ENCODE measurements at regions not wholly inside any gene's neighbourhood (a gene's known extent, or its start where the extent isn't known, plus 50 kb on each side); places are given as distances from the start of the nearest gene placed in this dataset.
"Not testable (repeated sequence)": the region's sequence is repeated elsewhere in the genome, so short reads cannot be mapped to it uniquely, and the experiment has no call there.

- H3K4me2 ChIP-seq (ENCODE audit: low read length); H2BK120ac ChIP-seq (ENCODE audit: insufficient read depth, low read length, poor library complexity); H3K79me2 ChIP-seq (ENCODE audit: control insufficient read depth, insufficient read depth, low read length, poor library complexity); H3K18ac ChIP-seq (ENCODE audit: low read length); DNase-seq; H3K4me1 ChIP-seq (ENCODE audit: control insufficient read depth in 1 of 2, insufficient read depth in 2 of 2, low read length in 2 of 2); H4K8ac ChIP-seq (ENCODE audit: low read depth, low read length); H2BK12ac ChIP-seq (ENCODE audit: low read length); H3K9ac ChIP-seq (ENCODE audit: low read length); H2BK5ac ChIP-seq (ENCODE audit: low read depth, low read length, poor library complexity); H4K91ac ChIP-seq (ENCODE audit: low read depth, low read length); H2AK5ac ChIP-seq (ENCODE audit: low read length); H4K12ac ChIP-seq (ENCODE audit: low read depth, low read length); H3K14ac ChIP-seq (ENCODE audit: low read length); H3K9me3 ChIP-seq (ENCODE audit: insufficient read depth, low read depth, low read length); H2AFZ ChIP-seq (ENCODE audit: insufficient read depth, low read length, poor library complexity); H3K4ac ChIP-seq (ENCODE audit: low read depth, low read length); H3K4me3 ChIP-seq (ENCODE audit: low read depth, low read length); H3K36me3 ChIP-seq (ENCODE audit: control insufficient read depth in 1 of 2, insufficient read depth in 2 of 2, low read length in 2 of 2); H3K27me3 ChIP-seq (ENCODE audit: insufficient read depth, low read length); H3K23ac ChIP-seq (ENCODE audit: low read length); H3K79me1 ChIP-seq (ENCODE audit: low read length); H3K27ac ChIP-seq (ENCODE audit: low read depth, low read length): not testable (repeated sequence)
- WGBS (ENCODE audit: extremely low coverage, insufficient coverage, insufficient read length) = no CpG with 5 or more reads among the region's 1 CpG
Observed at GRCh38 chr11:110843053-110843452, 130.8 kb upstream of the ARHGAP20 start.

GRCh38 chr11:110838808-110839207 is 126.6 kb upstream of the ARHGAP20 start:
- no peaks in the 10 kb centered on the region for H3K27me3 ChIP-seq (ENCODE audit: insufficient read depth, low read length)
- no peak overlapping the region for H2AFZ ChIP-seq (ENCODE audit: insufficient read depth, low read length, poor library complexity)
- H4K8ac ChIP-seq (ENCODE audit: low read depth, low read length) = no peak overlapping the region
- no peaks in the 10 kb centered on the region for H3K79me1 ChIP-seq (ENCODE audit: low read length)
- H3K4me2 ChIP-seq (ENCODE audit: low read length) = no peak overlapping the region
- no peaks in the 10 kb centered on the region for H3K9me3 ChIP-seq (ENCODE audit: insufficient read depth, low read depth, low read length)
- H3K18ac ChIP-seq (ENCODE audit: low read length) = no peak overlapping the region
- H3K79me2 ChIP-seq (ENCODE audit: control insufficient read depth, insufficient read depth, low read length, poor library complexity) = no peaks in the 10 kb centered on the region
- H2BK120ac ChIP-seq (ENCODE audit: insufficient read depth, low read length, poor library complexity) = no peak overlapping the region
- WGBS (ENCODE audit: extremely low coverage, insufficient coverage, insufficient read length) = no CpG with 5 or more reads among the region's 2 CpGs
- H3K9ac ChIP-seq (ENCODE audit: low read length) = no peak overlapping the region
- no peaks in the 10 kb centered on the region for H3K36me3 ChIP-seq (ENCODE audit: control insufficient read depth in 1 of 2, insufficient read depth in 2 of 2, low read length in 2 of 2)
- no peak overlapping the region for H3K27ac ChIP-seq (ENCODE audit: low read depth, low read length)
- no peak for DNase-seq
- no peak overlapping the region for H3K4me3 ChIP-seq (ENCODE audit: low read depth, low read length)
- H2BK12ac ChIP-seq (ENCODE audit: low read length) = no peak overlapping the region
- no peak overlapping the region for H2AK5ac ChIP-seq (ENCODE audit: low read length)
- no peak overlapping the region for H3K14ac ChIP-seq (ENCODE audit: low read length)
- H3K4me1 ChIP-seq (ENCODE audit: control insufficient read depth in 1 of 2, insufficient read depth in 2 of 2, low read length in 2 of 2) = no peaks in the 10 kb centered on the region
- H4K91ac ChIP-seq (ENCODE audit: low read depth, low read length) = no peak overlapping the region
- no peak overlapping the region for H3K23ac ChIP-seq (ENCODE audit: low read length)
- no peak overlapping the region for H3K4ac ChIP-seq (ENCODE audit: low read depth, low read length)
- H2BK5ac ChIP-seq (ENCODE audit: low read depth, low read length, poor library complexity) = no peak overlapping the region
- no peak overlapping the region for H4K12ac ChIP-seq (ENCODE audit: low read depth, low read length)

DNA sequence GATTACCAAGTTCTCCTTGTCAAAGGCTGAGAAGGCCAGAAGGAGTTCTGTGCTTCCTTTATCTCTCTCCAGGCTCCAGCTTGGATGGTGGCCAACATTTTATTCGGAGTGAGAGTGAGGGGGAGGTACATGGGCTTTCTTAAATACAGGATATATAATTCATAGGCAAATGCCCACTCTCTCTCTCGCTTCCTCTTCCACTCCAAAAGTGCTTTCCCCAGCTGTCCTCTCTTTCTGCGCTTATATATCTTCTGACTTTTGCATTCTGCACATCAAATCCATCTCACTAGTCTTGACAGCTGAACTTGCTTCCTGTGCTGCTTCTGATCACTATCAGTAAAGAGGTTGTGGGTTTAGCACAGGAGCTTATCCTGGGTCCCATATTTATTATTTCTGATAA is 125.4 kb upstream of the ARHGAP20 start:
- no peak overlapping the region for H3K9ac ChIP-seq (ENCODE audit: low read length)
- H3K4me3 ChIP-seq (ENCODE audit: low read depth, low read length) = no peak overlapping the region
- no peak overlapping the region for H2AK5ac ChIP-seq (ENCODE audit: low read length)
- no peaks in the 10 kb centered on the region for H3K79me1 ChIP-seq (ENCODE audit: low read length)
- no peak overlapping the region for H3K14ac ChIP-seq (ENCODE audit: low read length)
- WGBS (ENCODE audit: extremely low coverage, insufficient coverage, insufficient read length) = no CpG with 5 or more reads among the region's 3 CpGs
- DNase-seq = no peak
- no peak overlapping the region for H3K4ac ChIP-seq (ENCODE audit: low read depth, low read length)
- no peaks in the 10 kb centered on the region for H3K36me3 ChIP-seq (ENCODE audit: control insufficient read depth in 1 of 2, insufficient read depth in 2 of 2, low read length in 2 of 2)
- H2AFZ ChIP-seq (ENCODE audit: insufficient read depth, low read length, poor library complexity) = no peak overlapping the region
- no peaks in the 10 kb centered on the region for H3K4me1 ChIP-seq (ENCODE audit: control insufficient read depth in 1 of 2, insufficient read depth in 2 of 2, low read length in 2 of 2)
- no peak overlapping the region for H3K23ac ChIP-seq (ENCODE audit: low read length)
- H2BK12ac ChIP-seq (ENCODE audit: low read length) = no peak overlapping the region
- H3K18ac ChIP-seq (ENCODE audit: low read length) = no peak overlapping the region
- H3K27ac ChIP-seq (ENCODE audit: low read depth, low read length) = no peak overlapping the region
- H4K8ac ChIP-seq (ENCODE audit: low read depth, low read length) = no peak overlapping the region
- H3K4me2 ChIP-seq (ENCODE audit: low read length) = no peak overlapping the region
- no peak overlapping the region for H2BK5ac ChIP-seq (ENCODE audit: low read depth, low read length, poor library complexity)
- no peak overlapping the region for H2BK120ac ChIP-seq (ENCODE audit: insufficient read depth, low read length, poor library complexity)
- no peaks in the 10 kb centered on the region for H3K27me3 ChIP-seq (ENCODE audit: insufficient read depth, low read length)
- H4K91ac ChIP-seq (ENCODE audit: low read depth, low read length) = no peak overlapping the region
- H4K12ac ChIP-seq (ENCODE audit: low read depth, low read length) = no peak overlapping the region
- no peaks in the 10 kb centered on the region for H3K9me3 ChIP-seq (ENCODE audit: insufficient read depth, low read depth, low read length)
- H3K79me2 ChIP-seq (ENCODE audit: control insufficient read depth, insufficient read depth, low read length, poor library complexity) = no peaks in the 10 kb centered on the region

GRCh38 chr11:110835106-110835505 is 122.9 kb upstream of the ARHGAP20 start:
- no peak overlapping the region for H3K4me2 ChIP-seq (ENCODE audit: low read length)

More at GRCh38 chr11:110835106-110835505, 122.9 kb upstream of the ARHGAP20 start:
- H2BK120ac ChIP-seq (ENCODE audit: insufficient read depth, low read length, poor library complexity) = no peak overlapping the region
- H3K9ac ChIP-seq (ENCODE audit: low read length) = no peak overlapping the region
- no peak overlapping the region for H2AK5ac ChIP-seq (ENCODE audit: low read length)
- no peak overlapping the region for H4K91ac ChIP-seq (ENCODE audit: low read depth, low read length)
- no peak overlapping the region for H2BK5ac ChIP-seq (ENCODE audit: low read depth, low read length, poor library complexity)
- no peak overlapping the region for H3K18ac ChIP-seq (ENCODE audit: low read length)
- no peak overlapping the region for H2AFZ ChIP-seq (ENCODE audit: insufficient read depth, low read length, poor library complexity)
- H3K27ac ChIP-seq (ENCODE audit: low read depth, low read length) = no peak overlapping the region
- no peaks in the 10 kb centered on the region for H3K9me3 ChIP-seq (ENCODE audit: insufficient read depth, low read depth, low read length)
- H3K4me1 ChIP-seq (ENCODE audit: control insufficient read depth in 1 of 2, insufficient read depth in 2 of 2, low read length in 2 of 2) = no peaks in the 10 kb centered on the region
- H3K4ac ChIP-seq (ENCODE audit: low read depth, low read length) = no peak overlapping the region
- H3K23ac ChIP-seq (ENCODE audit: low read length) = no peak overlapping the region
- no CpG with 5 or more reads among the region's 8 CpGs for WGBS (ENCODE audit: extremely low coverage, insufficient coverage, insufficient read length)
- H4K12ac ChIP-seq (ENCODE audit: low read depth, low read length) = no peak overlapping the region
- H3K4me3 ChIP-seq (ENCODE audit: low read depth, low read length) = no peak overlapping the region
- H2BK12ac ChIP-seq (ENCODE audit: low read length) = no peak overlapping the region
- H3K27me3 ChIP-seq (ENCODE audit: insufficient read depth, low read length) = no peaks in the 10 kb centered on the region
- H4K8ac ChIP-seq (ENCODE audit: low read depth, low read length) = no peak overlapping the region
- no peak overlapping the region for H3K14ac ChIP-seq (ENCODE audit: low read length)
- no peak for DNase-seq
- no peaks in the 10 kb centered on the region for H3K79me2 ChIP-seq (ENCODE audit: control insufficient read depth, insufficient read depth, low read length, poor library complexity)
- no peaks in the 10 kb centered on the region for H3K79me1 ChIP-seq (ENCODE audit: low read length)
- H3K36me3 ChIP-seq (ENCODE audit: control insufficient read depth in 1 of 2, insufficient read depth in 2 of 2, low read length in 2 of 2) = no peaks in the 10 kb centered on the region
